Cerebellar cortex (tissue), 1 donor: ENCODE measurements at regions not wholly inside any gene's neighbourhood (a gene's known extent, or its start where the extent isn't known, plus 50 kb on each side); places are given as distances from the start of the nearest gene placed in this dataset.

Source experiments
- DNase-seq: peaks from one replicate; pipeline ENCODE4 v3.0.0-alpha.2; 2015; ENCODE audit warnings: low spot score

DNA sequence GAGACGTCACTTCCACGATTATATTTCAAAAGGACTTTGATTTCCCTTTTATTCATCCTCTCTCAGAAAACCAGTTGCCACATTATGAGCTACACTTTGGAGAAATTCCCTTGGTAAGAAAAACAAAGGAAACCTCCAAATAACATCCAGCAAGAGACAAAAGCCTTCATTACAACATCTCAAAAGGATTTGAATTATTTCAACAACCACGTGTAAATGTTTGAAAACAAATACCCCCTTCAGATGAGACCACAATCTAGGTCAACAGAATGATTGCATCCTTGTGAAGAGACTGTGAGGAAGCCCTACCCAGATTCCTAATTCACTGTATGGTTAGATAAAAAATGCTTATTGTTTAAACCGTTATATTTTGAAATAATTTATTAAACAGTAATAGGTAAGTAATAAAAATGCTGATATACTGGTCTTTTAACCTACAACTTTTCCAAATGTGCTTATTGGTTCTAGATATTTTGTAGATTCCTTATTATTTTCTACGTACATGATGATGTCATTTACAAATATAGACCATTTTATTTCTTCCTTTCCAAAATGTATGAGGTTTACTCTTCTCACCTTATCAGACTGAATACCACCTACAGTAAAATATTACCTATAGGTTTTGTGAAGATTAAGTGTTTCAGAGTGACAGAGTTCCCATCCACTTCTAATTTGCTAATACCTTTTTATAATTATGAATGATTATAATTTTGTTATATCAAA, 922.7 kb upstream of the CHAC2 start:
- no peak for DNase-seq

DNA sequence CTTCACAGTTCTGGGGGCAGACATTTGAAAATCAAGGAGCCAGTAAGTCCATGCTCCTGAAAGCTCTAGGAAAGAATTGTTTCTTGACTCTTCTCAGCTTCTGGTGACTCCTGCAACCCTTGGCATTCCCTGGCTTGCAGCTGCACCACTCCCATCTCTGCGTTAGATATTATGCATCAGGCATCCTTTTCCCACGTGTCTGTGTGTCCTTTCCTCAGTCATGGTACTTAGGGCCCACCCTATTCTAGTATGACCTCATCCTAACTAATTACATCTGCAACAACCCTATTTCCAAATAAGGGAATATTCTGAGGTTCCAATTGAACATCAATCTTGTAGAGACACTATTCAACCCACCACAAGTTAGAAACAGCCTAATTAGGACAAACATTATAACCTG, 931.7 kb upstream of the CHAC2 start:
- no peak for DNase-seq

GRCh38 chr2:52831216-52831615, 936.4 kb upstream of the CHAC2 start:
- DNase-seq: no peak

- DNase-seq: no peak
These were observed 939.5 kb upstream of the CHAC2 start for GRCh38 chr2:52828112-52828511.

GRCh38 chr2:52821631-52822030, 946.0 kb upstream of the CHAC2 start:
- peak; percentile 5 for DNase-seq

GRCh38 chr2:52818958-52819357, 948.6 kb upstream of the CHAC2 start:
- DNase-seq: no peak

- peak; percentile 59 for DNase-seq
These were observed 957.1 kb upstream of the CHAC2 start for GRCh38 chr2:52810460-52810859.

DNA sequence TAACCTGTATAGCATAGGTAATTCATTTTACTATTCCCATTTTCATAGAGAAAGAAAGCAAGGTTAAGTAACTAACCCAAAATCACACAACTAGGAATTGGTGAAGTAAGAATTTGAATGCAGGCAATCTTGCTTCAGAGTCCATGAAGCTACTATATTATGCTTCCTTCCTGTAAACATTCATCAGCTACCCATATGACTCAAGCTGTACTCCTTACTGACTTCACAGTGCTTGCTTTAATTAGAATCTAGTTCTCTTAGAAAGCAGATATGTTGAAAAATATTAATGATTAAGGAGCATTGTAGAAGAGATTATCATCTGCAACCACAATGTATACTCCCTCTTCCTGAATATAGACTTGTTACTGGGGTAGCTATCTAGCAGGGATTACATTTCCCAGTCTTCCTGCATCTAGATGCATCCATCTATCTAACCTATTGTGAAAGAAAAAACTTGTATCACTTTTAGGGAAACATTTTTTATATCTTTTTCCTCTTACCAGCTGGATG, 961.6 kb upstream of the CHAC2 start:
- no peak for DNase-seq

DNA sequence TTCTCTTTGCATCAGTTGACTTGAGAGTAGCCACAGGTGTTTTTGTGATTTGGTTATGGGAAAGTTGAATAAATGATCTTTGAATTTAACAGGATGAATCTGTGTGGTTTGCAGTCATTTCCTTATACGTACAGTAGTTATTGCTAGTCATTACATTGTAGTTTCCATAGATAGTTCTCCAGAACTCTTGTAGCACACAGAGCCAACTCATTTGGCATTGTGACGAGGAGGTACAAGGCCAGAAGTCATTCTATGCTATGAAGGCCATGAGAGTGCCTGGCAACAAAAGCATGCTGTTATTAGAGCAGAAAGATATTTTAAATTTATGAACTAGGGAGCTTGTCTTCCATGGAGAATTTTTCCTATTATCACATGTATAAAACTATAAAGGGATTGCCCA, 973.0 kb upstream of the CHAC2 start:
- no peak for DNase-seq

- DNase-seq: no peak
These were observed 988.2 kb upstream of the CHAC2 start for GRCh38 chr2:52779446-52779845.

GRCh38 chr2:52776571-52776970, 991.0 kb upstream of the CHAC2 start:
- no peak for DNase-seq

- no peak for DNase-seq
These were observed 991.9 kb upstream of the CHAC2 start for GRCh38 chr2:52775674-52776073.

GRCh38 chr2:52765735-52766134, 1001.9 kb upstream of the CHAC2 start:
- no peak for DNase-seq

DNA sequence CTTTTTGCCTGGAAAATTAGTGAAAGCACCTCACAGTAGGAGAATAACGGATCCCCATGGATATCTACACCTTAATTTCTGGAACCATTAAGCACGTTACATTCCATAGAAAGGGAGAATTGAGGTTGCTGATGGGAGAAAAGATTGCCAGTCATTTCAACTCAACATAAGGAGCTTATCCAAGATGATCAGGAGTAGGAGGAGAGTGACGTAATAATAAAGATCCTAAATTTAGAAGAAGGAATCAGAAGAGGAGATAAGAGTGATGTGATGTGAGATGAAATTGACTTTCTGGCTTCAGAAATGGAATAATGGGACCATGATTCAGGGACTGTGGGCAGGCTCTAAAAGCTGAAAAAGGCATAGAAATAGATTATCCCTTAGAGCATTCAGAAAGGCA, 1017.8 kb upstream of the CHAC2 start:
- DNase-seq: no peak

DNA sequence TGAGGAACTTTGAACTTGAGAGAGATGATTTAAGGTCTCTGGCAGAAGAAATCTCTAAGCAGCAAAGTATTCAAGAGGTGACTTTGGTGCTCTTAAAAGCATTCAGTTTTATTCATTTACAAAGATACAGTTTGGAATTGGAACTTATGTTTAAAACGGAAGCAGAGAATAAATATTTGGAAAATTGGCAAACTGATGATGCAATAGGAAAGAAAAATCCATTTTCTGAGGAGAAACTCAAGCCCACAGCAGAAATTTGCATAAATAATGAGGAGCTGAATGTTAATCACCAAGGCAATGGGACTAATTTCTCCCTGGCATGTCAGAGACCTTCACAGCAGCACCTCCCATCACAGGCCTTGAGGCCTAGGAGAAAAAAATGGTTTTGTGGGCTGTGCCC, 1022.5 kb upstream of the CHAC2 start:
- DNase-seq: no peak

DNA sequence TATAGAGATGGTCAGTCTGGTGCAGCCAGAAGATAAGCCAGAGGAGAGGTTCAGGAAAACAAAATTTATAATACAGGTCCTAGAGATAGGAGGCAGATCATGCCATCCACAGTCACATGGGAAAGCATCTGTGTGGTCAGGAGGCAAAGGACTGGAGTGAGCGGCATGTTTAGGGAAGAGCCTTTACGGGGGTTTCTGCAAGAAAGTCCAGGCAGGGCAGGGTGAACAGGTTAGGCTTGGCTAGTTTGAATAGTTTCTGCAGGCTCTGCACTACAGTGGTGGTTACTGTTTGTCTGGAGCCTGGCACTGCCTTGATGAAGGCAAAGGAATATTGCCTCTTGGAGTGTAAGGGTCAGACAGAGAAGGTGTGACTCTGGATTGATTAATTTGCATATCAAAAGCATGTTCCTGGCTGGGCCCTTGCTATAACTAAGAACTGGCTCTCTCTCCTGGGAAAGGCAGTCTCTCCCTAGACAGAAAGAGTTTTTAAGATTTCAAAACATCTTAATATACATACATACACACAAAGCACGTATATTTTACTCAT, 1034.7 kb upstream of the CHAC2 start:
- no peak for DNase-seq

GRCh38 chr2:52724585-52724984, 1043.0 kb upstream of the CHAC2 start:
- DNase-seq: no peak

DNA sequence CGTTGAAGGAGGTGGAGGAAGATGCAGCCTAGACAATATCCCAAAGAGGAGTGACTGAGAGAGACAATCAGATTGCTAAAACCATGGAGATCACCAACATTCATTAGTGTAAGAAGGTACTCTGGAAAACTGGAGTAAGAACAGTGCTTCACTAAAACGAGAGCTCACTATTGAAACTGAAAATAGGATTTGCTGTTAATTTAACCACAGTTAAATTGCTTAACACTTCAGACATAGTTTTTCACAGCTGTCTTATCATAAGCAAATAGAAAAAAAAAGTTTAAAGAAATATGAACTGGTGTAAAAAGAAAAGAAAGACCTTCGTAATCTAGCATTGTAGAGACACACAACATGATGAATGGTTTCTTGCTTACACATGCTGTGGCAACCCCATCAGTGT, 1049.8 kb upstream of the CHAC2 start:
- DNase-seq: no peak

- DNase-seq: peak; percentile 72
These were observed 1056.6 kb upstream of the CHAC2 start for GRCh38 chr2:52710810-52711618.

GRCh38 chr2:52704251-52704650, 1063.4 kb upstream of the CHAC2 start:
- no peak for DNase-seq

- DNase-seq: no peak
These were observed 1064.6 kb upstream of the CHAC2 start for GRCh38 chr2:52703004-52703403.

- DNase-seq: no peak
These were observed 1069.2 kb upstream of the CHAC2 start for GRCh38 chr2:52698408-52698807.

GRCh38 chr2:52697690-52698089, 1069.9 kb upstream of the CHAC2 start:
- DNase-seq: no peak
